ENCODE measurements at regions not wholly inside any gene's neighbourhood (a gene's known extent, or its start where the extent isn't known, plus 50 kb on each side); places are given as distances from the start of the nearest gene placed in this dataset.
"Not testable (repeated sequence)": the region's sequence is repeated elsewhere in the genome, so short reads cannot be mapped to it uniquely, and the experiment has no call there.

DNA sequence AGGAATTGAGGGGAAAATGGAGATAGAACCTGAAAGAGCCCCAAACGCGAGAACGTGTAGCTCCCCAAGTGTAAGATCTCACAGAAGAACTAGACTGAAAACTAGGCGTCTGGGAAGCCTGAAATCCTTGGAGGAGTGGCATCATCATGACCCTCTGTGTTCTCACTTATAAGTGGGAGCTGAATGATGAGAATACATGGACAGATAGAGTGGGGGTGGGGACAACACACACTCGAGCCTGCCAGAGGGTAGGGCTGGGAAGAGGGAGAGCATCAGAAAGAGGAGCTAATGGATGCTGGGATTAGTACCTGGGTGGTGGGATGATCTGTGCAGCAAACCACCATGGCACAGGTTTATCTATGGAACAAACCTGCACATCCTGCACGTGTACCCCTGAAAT, 258.7 kb upstream of the NOTCH2NLA start:
- DNase-seq = not testable (repeated sequence)

DNA sequence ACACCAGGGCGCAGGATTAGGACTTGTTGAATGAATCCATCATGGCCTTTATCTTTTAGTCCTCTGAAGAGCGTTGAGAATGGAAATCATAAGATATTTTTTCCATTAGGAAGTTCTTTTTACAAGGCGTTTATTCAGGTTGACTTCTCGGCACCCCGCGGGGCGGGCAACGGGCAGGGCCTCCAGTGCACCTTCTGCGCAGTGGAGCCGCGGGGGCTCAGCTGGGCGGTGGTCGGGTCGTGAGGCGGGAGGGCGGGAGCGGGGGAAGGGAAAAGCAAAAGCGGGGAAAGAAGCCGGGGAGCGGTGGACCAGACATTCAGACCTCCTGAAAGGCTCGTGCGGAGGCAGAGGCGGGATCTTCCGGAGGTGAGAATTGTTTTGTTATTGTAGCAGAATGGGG, 258.3 kb upstream of the NOTCH2NLA start:
- DNase-seq = not testable (repeated sequence)

GRCh38 chr1:146486300-146487014, 257.6 kb upstream of the NOTCH2NLA start:
- not testable (repeated sequence) for DNase-seq

GRCh38 chr1:146484195-146484594, 255.4 kb upstream of the NOTCH2NLA start:
- not testable (repeated sequence) for DNase-seq

DNA sequence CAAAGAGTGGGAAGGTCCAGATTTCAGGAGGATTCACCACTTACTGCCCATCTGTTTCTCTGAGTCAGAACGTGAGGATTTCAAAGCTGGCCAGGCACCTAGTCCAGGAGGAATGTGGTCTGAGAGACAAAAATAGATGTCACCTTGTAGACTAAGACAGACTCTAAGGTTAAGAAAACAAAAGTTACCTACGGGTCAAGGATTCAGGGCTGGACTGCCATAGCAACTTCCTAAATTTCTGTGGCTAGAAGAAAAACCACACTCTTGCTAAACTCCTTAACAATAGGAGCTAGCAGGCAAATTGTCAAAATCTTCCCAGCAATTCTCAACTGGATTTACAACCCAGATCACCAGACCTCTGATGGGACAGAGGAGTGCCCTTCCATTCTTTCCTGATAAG, 250.4 kb upstream of the NOTCH2NLA start:
- DNase-seq = not testable (repeated sequence)

DNA sequence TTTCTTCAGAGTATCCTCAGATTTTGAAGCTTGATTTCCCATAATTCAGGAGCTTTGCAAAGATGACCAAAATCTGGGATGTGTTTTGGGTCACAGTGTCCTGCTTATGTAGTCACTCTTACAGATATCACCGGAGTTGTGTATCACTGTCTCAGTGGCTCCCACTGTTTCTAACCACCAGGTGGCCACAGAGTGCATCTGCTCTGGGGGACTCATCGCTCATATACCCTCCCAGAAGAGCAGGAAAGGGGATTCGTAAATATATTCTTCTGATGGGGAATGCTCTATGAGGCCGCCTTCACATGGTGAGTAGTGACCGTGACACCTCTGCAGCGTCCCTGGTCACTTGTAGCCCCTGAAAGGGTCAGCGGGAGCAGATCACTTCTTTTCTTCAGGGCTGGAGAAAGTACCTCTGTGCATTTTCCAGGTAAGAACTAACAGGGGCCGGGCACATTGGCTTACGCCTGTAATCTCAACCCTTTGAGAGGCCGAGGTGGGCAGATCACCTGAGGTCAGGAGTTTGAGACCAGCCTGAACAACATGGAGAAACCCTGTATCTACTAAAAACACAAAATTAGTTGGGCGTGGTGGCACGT, 249.4 kb upstream of the NOTCH2NLA start:
- not testable (repeated sequence) for DNase-seq

GRCh38 chr1:146475086-146475485, 246.3 kb upstream of the NOTCH2NLA start:
- DNase-seq = not testable (repeated sequence)

DNA sequence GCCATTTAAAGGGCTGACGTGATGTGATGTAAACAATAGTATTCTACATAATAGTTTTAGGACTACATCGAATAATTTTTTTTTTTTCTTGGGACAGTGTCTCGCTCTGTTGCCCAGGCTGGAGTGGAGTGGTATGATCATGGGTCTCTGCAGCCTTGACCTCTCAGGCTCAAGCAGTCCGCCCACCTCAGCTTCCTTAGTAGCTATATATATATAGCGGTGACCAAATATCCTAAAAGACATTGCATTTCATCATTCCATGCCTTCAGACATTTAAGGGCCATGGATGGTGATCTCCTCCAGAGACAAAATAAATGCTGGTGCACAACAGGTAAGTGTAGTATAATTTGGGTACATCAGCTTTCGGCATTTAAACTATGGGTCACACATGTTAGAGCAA, 245.4 kb upstream of the NOTCH2NLA start:
- not testable (repeated sequence) for DNase-seq

DNA sequence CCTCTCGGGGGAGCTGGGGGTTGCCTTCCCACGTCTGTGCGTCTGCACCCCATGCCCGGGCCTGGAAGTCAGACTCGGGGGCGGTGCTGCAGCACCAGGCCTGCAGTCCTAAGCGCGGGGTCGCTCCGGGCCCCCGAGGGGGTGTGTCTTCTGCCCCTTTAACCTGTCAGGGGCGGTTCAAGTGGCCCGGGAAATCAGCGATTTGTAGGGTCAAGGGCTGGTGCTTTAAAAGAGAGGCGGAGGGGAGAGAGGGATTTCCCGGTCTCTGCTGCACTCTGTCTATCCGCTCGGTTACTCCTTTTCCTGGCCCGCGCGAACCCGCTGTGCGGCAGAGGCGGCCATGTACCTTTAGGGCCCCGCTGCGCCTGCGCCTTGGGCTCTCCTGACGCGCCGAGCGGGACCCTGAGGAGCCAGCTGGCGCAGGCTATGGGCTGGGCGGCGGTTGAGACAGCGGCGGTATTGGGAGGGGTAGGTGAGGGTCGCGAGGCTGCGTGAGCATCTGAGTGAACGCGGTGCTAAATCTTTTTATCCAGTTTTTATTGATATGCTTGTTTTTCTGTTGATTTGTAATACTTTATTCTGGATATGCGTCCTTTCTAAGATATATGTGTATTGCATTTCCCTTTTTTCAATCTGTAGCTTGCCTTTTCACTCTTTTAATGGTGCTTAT, 243.5 kb upstream of the NOTCH2NLA start:
- DNase-seq = peak; percentile 70

- DNase-seq = not testable (repeated sequence)
These were observed 231.1 kb upstream of the NOTCH2NLA start for GRCh38 chr1:146459939-146460338.

- not testable (repeated sequence) for DNase-seq
These were observed 230.5 kb upstream of the NOTCH2NLA start for GRCh38 chr1:146459308-146459707.

- not testable (repeated sequence) for DNase-seq
These were observed 220.0 kb upstream of the NOTCH2NLA start for GRCh38 chr1:146448877-146449246.

GRCh38 chr1:146448212-146448876, 219.5 kb upstream of the NOTCH2NLA start:
- peak; percentile 49 for DNase-seq

- peak; percentile 39 for DNase-seq
These were observed 215.0 kb upstream of the NOTCH2NLA start for GRCh38 chr1:146443871-146444222.

GRCh38 chr1:146443088-146443870, 214.5 kb upstream of the NOTCH2NLA start:
- DNase-seq = peak; percentile 27

- DNase-seq = not testable (repeated sequence)
These were observed 209.7 kb upstream of the NOTCH2NLA start for GRCh38 chr1:146438543-146438942.

DNA sequence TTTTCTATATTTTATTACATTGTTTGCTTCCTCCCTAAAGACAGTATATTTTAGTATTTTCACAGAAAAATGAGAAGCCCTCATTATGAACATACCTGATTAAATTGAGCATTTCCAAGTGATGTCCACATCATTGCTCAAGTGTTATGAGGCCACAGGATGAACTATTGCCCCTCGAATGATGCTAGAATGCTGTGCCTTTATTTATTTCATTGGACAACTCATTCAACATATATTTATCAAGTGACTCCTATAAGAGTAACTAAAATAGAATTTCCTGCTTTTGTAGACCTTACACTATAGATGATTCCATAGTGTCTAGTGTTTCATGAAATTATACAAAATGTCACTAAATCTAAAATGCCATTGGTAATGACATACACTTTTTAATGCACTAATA, 187.8 kb upstream of the NOTCH2NLA start:
- DNase-seq = not testable (repeated sequence)

DNA sequence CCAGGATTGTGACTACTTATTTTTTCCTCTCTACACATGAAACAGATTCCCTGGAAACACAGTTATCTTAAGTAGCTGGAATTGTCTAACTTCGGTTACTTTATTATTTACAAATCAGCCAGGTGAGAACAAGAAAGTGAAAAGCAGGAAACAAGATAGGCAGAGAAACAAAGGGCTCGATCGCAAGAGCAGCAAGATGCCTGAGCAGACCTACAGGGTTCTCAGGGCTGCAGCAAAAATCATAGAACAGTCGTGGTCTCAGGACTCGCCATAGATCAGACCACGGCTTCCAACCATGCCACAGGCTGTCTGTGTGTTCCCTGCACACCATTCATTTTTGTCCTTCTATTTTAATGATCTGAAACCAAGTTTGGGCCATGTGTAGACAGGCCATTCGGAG, 186.2 kb upstream of the NOTCH2NLA start:
- DNase-seq = not testable (repeated sequence)

DNA sequence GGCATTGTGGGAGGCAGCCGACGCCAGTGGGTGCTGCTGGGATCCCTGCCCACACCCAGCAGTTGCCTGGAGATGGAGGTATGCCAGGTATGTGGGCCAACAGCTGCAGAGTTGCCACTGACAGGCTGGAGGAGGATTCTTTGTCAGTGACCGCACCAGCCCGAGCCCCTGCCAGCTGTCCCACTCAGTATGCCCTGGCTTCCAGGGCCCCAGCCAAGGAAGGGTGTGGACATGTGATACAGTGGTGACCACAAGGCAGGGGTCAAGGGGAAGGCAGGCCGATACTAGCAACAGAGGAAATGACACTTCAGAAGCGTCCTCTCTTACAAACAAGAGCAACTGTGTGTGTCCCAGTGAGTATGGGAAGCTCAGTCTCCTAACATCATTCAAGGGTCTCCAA, 185.1 kb upstream of the NOTCH2NLA start:
- DNase-seq = peak; percentile 9

DNA sequence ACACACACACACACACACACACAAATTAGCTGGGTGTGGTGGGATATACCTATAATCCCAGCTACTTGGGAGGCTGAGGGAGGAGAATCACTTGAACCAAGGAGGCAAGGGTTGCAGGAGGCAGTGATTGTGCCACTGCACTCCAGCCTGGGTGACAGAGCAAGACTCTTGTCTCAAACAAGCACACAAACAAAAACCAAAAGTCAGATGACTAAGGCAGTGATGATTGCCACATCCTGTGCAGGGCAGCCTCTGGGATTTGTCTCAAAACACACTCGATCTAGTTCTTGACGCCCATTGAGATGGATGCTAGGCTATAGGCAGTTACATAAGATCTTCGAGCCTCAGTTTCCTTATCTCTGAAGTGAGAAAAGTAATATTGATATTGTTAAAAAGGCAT, 183.1 kb upstream of the NOTCH2NLA start:
- DNase-seq = peak; percentile 76

DNA sequence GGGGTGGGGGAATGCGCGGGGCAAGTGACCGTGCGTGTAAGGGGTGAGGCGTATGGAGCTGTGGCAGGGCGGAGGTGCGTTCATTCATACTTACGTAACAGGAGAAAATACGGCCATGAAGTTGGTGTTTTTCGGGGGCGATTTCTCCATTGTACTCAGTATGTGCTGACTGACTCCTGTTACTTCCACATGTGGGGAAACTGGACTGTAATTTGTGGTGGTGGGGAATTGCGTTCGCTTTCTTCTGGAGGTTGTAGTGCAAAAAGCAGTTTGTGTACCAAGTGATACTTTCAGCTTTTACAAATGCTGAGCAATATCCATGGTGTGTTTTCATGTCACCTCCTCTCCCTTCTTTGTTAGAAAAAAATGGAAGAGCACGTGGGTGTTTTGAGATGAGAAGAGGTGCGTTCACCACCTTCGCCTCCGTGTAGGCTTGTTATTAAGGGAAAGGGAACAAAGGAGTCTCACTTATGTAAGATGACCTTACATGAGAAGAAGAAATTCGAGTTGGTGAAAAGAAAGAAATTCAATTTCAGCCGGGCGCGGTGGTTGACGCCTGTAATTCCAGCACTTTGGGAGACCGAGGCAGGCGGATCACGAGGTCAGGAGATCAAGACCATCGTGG, 181.1 kb upstream of the NOTCH2NLA start:
- DNase-seq = peak; percentile 44
